Esophagus muscularis mucosa (tissue), 4 donors: ENCODE measurements at regions not wholly inside any gene's neighbourhood (a gene's known extent, or its start where the extent isn't known, plus 50 kb on each side); places are given as distances from the start of the nearest gene placed in this dataset.

Experiments used
- DNase-seq: peaks from one replicate; pipeline ENCODE4 v3.0.0-alpha.2; 2017; ENCODE audit errors: extremely low spot score
- H3K27ac ChIP-seq, 4 donors: fragments of 200-600 bp; sonication (generic); replicated peaks in 1 of 4; 1 replicate in 3 of 4; 2 replicates in 1 of 4; pipeline ENCODE4 v1.5.1; 2016 to 2019; ENCODE audit warnings: mild to moderate bottlenecking in 1 of 4
- H3K27me3 ChIP-seq, 4 donors: fragments of 200-600 bp; sonication (generic); one replicate each; pipeline versions ENCODE4 v1.5.1 to v1.6.0; 2016 to 2019
- H3K36me3 ChIP-seq, 4 donors: fragments of 200-600 bp; sonication (generic); one replicate each; pipeline ENCODE4 v1.5.1; 2016 to 2019
- H3K4me1 ChIP-seq, 4 donors: fragments of 200-600 bp; sonication (generic); one replicate each; pipeline ENCODE4 v1.5.1; 2016 to 2019
- H3K4me3 ChIP-seq, 4 donors: fragments of 200-600 bp; sonication (generic); 1 replicate in 2 of 4; 2 replicates in 2 of 4; pipeline ENCODE4 v1.5.1; 2016 to 2019; ENCODE audit warnings: mild to moderate bottlenecking in 4 of 4, moderate library complexity in 1 of 4
- H3K9me3 ChIP-seq, 4 donors: fragments of 200-600 bp; sonication (generic); 1 replicate in 3 of 4; 2 replicates in 1 of 4; pipeline ENCODE4 v1.5.1; 2016 to 2019
- CTCF ChIP-seq, 3 experiments: fragments of 200-600 bp in 2 of 3; fragments of 450-650 bp in 1 of 3; sonication (generic) in 2 of 3; IDR thresholded peaks; one replicate each; pipeline ENCODE4 v1.5.1; 2017 to 2019; ENCODE audit warnings: antibody characterized with exemption in 3 of 3, mild to moderate bottlenecking in 2 of 3, moderate library complexity in 1 of 3
- EP300 ChIP-seq: sonication (generic); formaldehyde crosslinking; IDR thresholded peaks from one replicate; pipeline ENCODE4 v1.6.1; 2017; ENCODE audit warnings: antibody characterized with exemption
- POLR2A ChIP-seq: fragments of 450-650 bp; IDR thresholded peaks from one replicate; pipeline ENCODE4 v1.6.1; 2017; ENCODE audit warnings: antibody characterized with exemption, moderate library complexity, mild to moderate bottlenecking, low read depth
- POLR2AphosphoS5 ChIP-seq, 2 donors: sonication (generic); formaldehyde crosslinking; IDR thresholded peaks; one replicate each; pipeline ENCODE4 v1.6.1; 2017; ENCODE audit warnings: antibody characterized with exemption in 2 of 2
- whole genome bisulfite sequencing: methylation state at CpG from one replicate; pipeline ENCODE4 v1.1.5; 2018; 5-methylcytosine and 5-hydroxymethylcytosine counted together
- intact Hi-C: fragments of 100-400 bp; cut with DNase I; formaldehyde crosslinking; loops from one replicate; pipeline ENCODE4 v1.15.1; 2023

GRCh38 chr6:11317885-11318771 is 85.7 kb upstream of the NEDD9 start:
- Histone ChIP-seq H3K4me1 (peaks cover 9 to 20% (median 16%) of the 10 kb centered on the region in 4 donors), H3K4me3 (no peak overlapping the region), H3K36me3 (no peaks in the 10 kb centered on the region), H3K27me3 (no peaks in the 10 kb centered on the region), H3K27ac (peak overlapping the region; percentile 1 to 65 (median 57)), H3K9me3 (no peaks in the 10 kb centered on the region)
- DNase-seq, result peak; percentile 89
- WGBS, result 37% methylated on average over 11 of the region's 11 CpGs
- TF ChIP-seq EP300, result no peak
- TF ChIP-seq POLR2AphosphoS5 (IDR thresholded peaks at IDR 0.05), result peak; percentile 76 to 77
- intact Hi-C loops, result loop anchor here (10.0 kb wide), 1 partner anchor 177 kb away; no protein-coding TSS in a partner anchor

GRCh38 chr6:11315743-11316437 is 83.4 kb upstream of the NEDD9 start:
- Histone ChIP-seq H3K27me3 (no peaks in the 10 kb centered on the region), H3K4me3 (no peak overlapping the region), H3K4me1 (peaks cover 9 to 20% (median 16%) of the 10 kb centered on the region in 4 donors), H3K27ac (peak overlapping the region in 1 of 4 donors; percentile 34), H3K36me3 (no peaks in the 10 kb centered on the region), H3K9me3 (no peaks in the 10 kb centered on the region)
- WGBS, result 54% methylated on average over 5 of the region's 5 CpGs
- intact Hi-C loops, result loop anchor here (10.0 kb wide), 1 partner anchor 179 kb away; no protein-coding TSS in a partner anchor
- no peak for TF ChIP-seq CTCF (IDR thresholded peaks at IDR 0.05)
- TF ChIP-seq EP300, result no peak
- peak; percentile 23 to 26 for TF ChIP-seq POLR2AphosphoS5 (IDR thresholded peaks at IDR 0.05)
- no peak for DNase-seq

GRCh38 chr6:11313207-11313606 is 80.7 kb upstream of the NEDD9 start:
- Histone ChIP-seq H3K36me3 (no peaks in the 10 kb centered on the region), H3K27ac (no peak overlapping the region), H3K4me3 (no peak overlapping the region), H3K4me1 (peaks cover 5 to 13% (median 6%) of the 10 kb centered on the region in 4 donors), H3K9me3 (no peaks in the 10 kb centered on the region), H3K27me3 (no peaks in the 10 kb centered on the region)
- no peak for DNase-seq
- TF ChIP-seq POLR2A (no peak), CTCF (IDR thresholded peaks at IDR 0.05) (no peak), EP300 (no peak), POLR2AphosphoS5 (IDR thresholded peaks at IDR 0.05) (no peak)
- WGBS, result 100% methylated on average over 1 of the region's 1 CpG
- intact Hi-C loops, result loop anchor here (10.0 kb wide), 1 partner anchor 182 kb away; no protein-coding TSS in a partner anchor

GRCh38 chr6:11311970-11312369 is 79.5 kb upstream of the NEDD9 start:
- TF ChIP-seq CTCF (IDR thresholded peaks at IDR 0.05) (no peak), POLR2A (no peak)
- Histone ChIP-seq H3K4me1 (peaks cover 0 to 8% (median 2%) of the 10 kb centered on the region in 4 donors), H3K9me3 (no peaks in the 10 kb centered on the region), H3K36me3 (no peaks in the 10 kb centered on the region), H3K27me3 (no peaks in the 10 kb centered on the region), H3K27ac (no peak overlapping the region), H3K4me3 (no peak overlapping the region)
- DNase-seq, result no peak
- 100% methylated on average over 1 of the region's 1 CpG for WGBS
- intact Hi-C loops, result loop anchor here (10.0 kb wide), 1 partner anchor 183 kb away; no protein-coding TSS in a partner anchor
